Left ventricle myocardium inferior (tissue), 1 donor: ENCODE measurements at regions not wholly inside any gene's neighbourhood (a gene's known extent, or its start where the extent isn't known, plus 50 kb on each side); places are given as distances from the start of the nearest gene placed in this dataset.

Source experiments
- DNase-seq: peaks from one replicate; pipeline ENCODE4 v3.0.0-alpha.2; 2020
- H3K27ac ChIP-seq: fragments of 200-600 bp; replicated peaks from 2 replicates; pipeline ENCODE4 v1.8.0; 2021
- H3K27me3 ChIP-seq: fragments of 200-600 bp; 2 replicates; pipeline ENCODE4 v1.8.0; 2021; ENCODE audit warnings: low read depth
- H3K36me3 ChIP-seq: fragments of 200-600 bp; 2 replicates; pipeline ENCODE4 v1.8.0; 2021
- H3K4me1 ChIP-seq: fragments of 200-600 bp; 2 replicates; pipeline ENCODE4 v1.8.0; 2021
- H3K4me3 ChIP-seq: fragments of 200-600 bp; 2 replicates; pipeline ENCODE4 v1.8.0; 2021; ENCODE audit warnings: mild to moderate bottlenecking, moderate library complexity
- H3K9me3 ChIP-seq: fragments of 200-600 bp; replicated peaks from 2 replicates; pipeline ENCODE4 v1.8.0; 2021
- CTCF ChIP-seq: fragments of 200-600 bp; IDR thresholded peaks from 2 replicates; pipeline ENCODE4 v1.8.0; 2021; ENCODE audit warnings: antibody characterized with exemption, mild to moderate bottlenecking, borderline replicate concordance
- intact Hi-C: fragments of 100-400 bp; cut with micrococcal nuclease; formaldehyde crosslinking; loops from one replicate; pipeline ENCODE4 v1.11.0; 2022
- donor health status: DM: no; HTN: yes; CAD: no; lungs with severe emphysema.

GRCh38 chr5:119852140-119852539, 222.8 kb downstream of the FAM170A start:
- H3K4me1 ChIP-seq, result no peaks in the 10 kb centered on the region
- no peak for DNase-seq
- intact Hi-C loops, result no loop called here
- H3K9me3 ChIP-seq, result peaks cover 4% of the 10 kb centered on the region
- H3K27ac ChIP-seq, result no peak overlapping the region
- no peak overlapping the region for H3K4me3 ChIP-seq
- no peaks in the 10 kb centered on the region for H3K36me3 ChIP-seq
- TF ChIP-seq CTCF, result no peak
- H3K27me3 ChIP-seq, result no peaks in the 10 kb centered on the region

DNA sequence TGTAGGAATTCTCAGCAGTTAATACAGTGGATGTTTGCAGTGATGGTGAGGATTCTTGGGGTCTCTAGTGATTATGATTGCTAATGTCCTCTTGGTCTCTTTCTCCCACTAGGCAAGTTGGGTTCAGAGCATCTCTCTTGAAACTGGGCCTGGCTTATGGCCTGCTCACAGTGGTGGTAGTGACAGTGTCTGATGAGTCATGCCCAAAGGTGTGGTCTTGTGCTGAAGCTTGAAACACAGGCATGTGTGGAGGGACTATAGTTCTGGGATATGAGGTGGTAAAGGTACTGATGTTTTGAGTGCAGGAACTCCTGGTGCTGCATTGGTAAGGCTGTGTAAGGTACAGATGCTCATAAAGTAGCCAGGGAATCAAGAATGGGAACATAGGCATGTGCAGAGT, 231.1 kb downstream of the FAM170A start:
- no peaks in the 10 kb centered on the region for H3K27me3 ChIP-seq
- intact Hi-C loops, result no loop called here
- DNase-seq, result no peak
- H3K4me1 ChIP-seq, result no peaks in the 10 kb centered on the region
- H3K4me3 ChIP-seq, result no peak overlapping the region
- TF ChIP-seq CTCF, result no peak
- H3K9me3 ChIP-seq, result peaks cover 15% of the 10 kb centered on the region
- H3K36me3 ChIP-seq, result no peaks in the 10 kb centered on the region
- no peak overlapping the region for H3K27ac ChIP-seq

- Histone ChIP-seq H3K9me3 (peaks cover 15% of the 10 kb centered on the region), H3K27me3 (no peaks in the 10 kb centered on the region), H3K4me1 (no peaks in the 10 kb centered on the region), H3K36me3 (no peaks in the 10 kb centered on the region), H3K4me3 (no peak overlapping the region), H3K27ac (no peak overlapping the region)
- no peak for DNase-seq
- no peak for TF ChIP-seq CTCF
- intact Hi-C loops, result no loop called here
These were observed 233.3 kb downstream of the FAM170A start for GRCh38 chr5:119862619-119863018.

DNA sequence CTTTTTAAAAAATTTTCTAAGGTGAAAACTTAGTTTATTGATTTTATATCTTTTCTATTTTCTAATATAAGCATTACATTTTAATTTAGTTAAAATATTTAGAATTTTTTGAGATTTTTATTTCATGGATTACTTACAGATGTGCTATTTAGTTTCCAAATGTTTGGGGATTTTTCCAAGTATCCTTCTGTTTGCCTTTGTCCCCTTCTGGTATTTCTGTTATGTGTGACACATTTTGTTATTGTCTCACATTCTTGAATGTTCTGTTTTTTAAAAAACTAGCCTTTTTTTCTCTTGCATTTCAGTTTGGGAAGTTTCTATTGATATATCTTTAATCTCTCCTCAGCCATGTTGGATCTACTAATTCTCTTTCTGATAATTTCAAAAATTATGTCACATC, 234.9 kb downstream of the FAM170A start:
- H3K36me3 ChIP-seq, result no peaks in the 10 kb centered on the region
- TF ChIP-seq CTCF, result no peak
- no peak overlapping the region for H3K4me3 ChIP-seq
- H3K27me3 ChIP-seq, result no peaks in the 10 kb centered on the region
- H3K27ac ChIP-seq, result no peak overlapping the region
- H3K9me3 ChIP-seq, result peaks cover 13% of the 10 kb centered on the region
- no peaks in the 10 kb centered on the region for H3K4me1 ChIP-seq
- DNase-seq, result no peak
- intact Hi-C loops, result no loop called here

DNA sequence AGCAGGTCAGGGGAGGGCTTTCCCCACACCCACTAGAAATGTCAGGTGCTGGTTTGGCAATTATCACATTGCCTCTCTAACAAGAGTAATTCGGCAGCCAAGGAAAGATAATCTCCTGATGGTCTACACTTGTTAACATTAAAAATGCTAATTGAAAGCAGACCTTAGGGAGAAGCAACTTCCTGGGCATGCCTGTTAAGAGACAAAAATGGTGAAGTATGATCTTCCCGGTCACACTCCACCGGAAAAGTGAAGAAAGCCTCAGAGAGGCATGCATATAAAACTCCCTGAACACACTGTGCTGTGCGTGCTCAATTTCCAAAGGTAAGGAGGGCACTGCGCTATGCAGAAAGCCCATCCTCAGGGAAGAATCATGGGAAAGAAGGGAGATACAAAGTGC, 244.3 kb downstream of the FAM170A start:
- no peaks in the 10 kb centered on the region for H3K4me1 ChIP-seq
- H3K27ac ChIP-seq, result no peak overlapping the region
- H3K9me3 ChIP-seq, result no peaks in the 10 kb centered on the region
- TF ChIP-seq CTCF, result no peak
- H3K36me3 ChIP-seq, result no peaks in the 10 kb centered on the region
- H3K27me3 ChIP-seq, result no peaks in the 10 kb centered on the region
- intact Hi-C loops, result no loop called here
- H3K4me3 ChIP-seq, result no peak overlapping the region
- DNase-seq, result no peak

GRCh38 chr5:119876522-119876921, 247.2 kb downstream of the FAM170A start:
- no peaks in the 10 kb centered on the region for H3K27me3 ChIP-seq
- intact Hi-C loops, result no loop called here

More at GRCh38 chr5:119876522-119876921, 247.2 kb downstream of the FAM170A start:
- Histone ChIP-seq H3K27ac (no peak overlapping the region), H3K4me1 (no peaks in the 10 kb centered on the region), H3K36me3 (no peaks in the 10 kb centered on the region), H3K9me3 (no peaks in the 10 kb centered on the region), H3K4me3 (no peak overlapping the region)
- no peak for TF ChIP-seq CTCF
- DNase-seq, result no peak
